GM12878 (cell line): ENCODE measurements at regions not wholly inside any gene's neighbourhood (a gene's known extent, or its start where the extent isn't known, plus 50 kb on each side); places are given as distances from the start of the nearest gene placed in this dataset.

Source experiments
- ATAC-seq: fragments of 200-7000 bp; cut with Tn5 transposase; 3 replicates; pipeline ENCODE4 v1.9.1; 2020; ENCODE audit warnings: mild to moderate bottlenecking, moderate library complexity
- BruUV-seq: library from RNA; stranded (reverse); fragments of 400-500 nt; replicated peaks from 2 replicates; lab custom pipeline; 2021; lab: Mats Ljungman, UMichigan
- CTCF ChIA-PET: fragments of 300-600 bp; sonication (Branson Sonifier 250); formaldehyde crosslinking; extraction: SDS; loops from one replicate; lab custom pipeline; 2021; ENCODE audit warnings: inconsistent platforms; lab: Yijun Ruan, JAX
- POLR2A ChIA-PET: fragments of 350-600 bp; formaldehyde crosslinking; extraction: SDS; loops from one replicate; lab custom pipeline; 2021; ENCODE audit warnings: inconsistent platforms; lab: Charles Lee
- RAD21 ChIA-PET: fragments of 300-600 bp; sonication (Branson Sonifier 250); formaldehyde crosslinking; loops from one replicate; lab custom pipeline; 2023; ENCODE audit warnings: antibody characterized with exemption; ENCODE audit not compliant: unreplicated experiment; lab: Charles Lee
- SMC1A ChIA-PET: fragments of 300-600 bp; sonication (Branson Sonifier 250); formaldehyde crosslinking; loops from one replicate; lab custom pipeline; 2023; ENCODE audit not compliant: unreplicated experiment, uncharacterized antibody; lab: Charles Lee
- DNase-seq: peaks from one replicate; pipeline ENCODE4 v3.0.0-alpha.2; 2011; ENCODE audit warnings: low read depth, low spot score
- FAIRE-seq: peaks from 3 replicates; lab custom pipeline; 2011; peaks lifted over from hg19 to GRCh38; lab: Jason Lieb, UNC
- H2AFZ ChIP-seq: 2 replicates; pipeline ENCODE4 v1.6.0; 2011; ENCODE audit warnings: low read depth, low read length, control low read depth; ENCODE audit not compliant: control insufficient read depth
- H3K27ac ChIP-seq: 2 replicates; pipeline ENCODE4 v1.5.1; 2011; ENCODE audit warnings: control low read depth; ENCODE audit not compliant: control insufficient read depth, insufficient read depth
- H3K27me3 ChIP-seq, 2 experiments: replicated peaks in 1 of 2; 2 replicates each; pipeline versions ENCODE4 v1.6.0 to v1.6.1; 2011; ENCODE audit warnings: low read length in 1 of 2; ENCODE audit not compliant: control insufficient read depth in 2 of 2, insufficient read depth in 2 of 2
- H3K36me3 ChIP-seq, 2 experiments: 2 replicates each; pipeline ENCODE4 v1.5.1; 2011; ENCODE audit warnings: low read length in 1 of 2; ENCODE audit not compliant: control insufficient read depth in 2 of 2, insufficient read depth in 2 of 2
- H3K4me1 ChIP-seq: 2 replicates; pipeline ENCODE4 v1.6.1; 2011; ENCODE audit warnings: mild to moderate bottlenecking, low read length, moderate library complexity, mixed read lengths; ENCODE audit not compliant: control insufficient read depth, insufficient read depth
- H3K4me2 ChIP-seq: 2 replicates; pipeline ENCODE4 v1.6.0; 2011; ENCODE audit warnings: control low read depth; ENCODE audit not compliant: control insufficient read depth, insufficient read depth
- H3K4me3 ChIP-seq: fragments of 200-600 bp; sonication (generic); 2 replicates; pipeline ENCODE4 v1.5.1; 2016
- H3K79me2 ChIP-seq: 2 replicates; pipeline ENCODE4 v1.6.0; 2011; ENCODE audit warnings: low read length; ENCODE audit not compliant: control insufficient read depth, insufficient read depth
- H3K9ac ChIP-seq: 2 replicates; pipeline ENCODE4 v1.8.0; 2011; ENCODE audit warnings: low read length, control low read depth, mixed read lengths; ENCODE audit not compliant: control insufficient read depth, insufficient read depth
- H3K9me3 ChIP-seq: replicated peaks from 3 replicates; pipeline ENCODE4 v1.5.1; 2011; ENCODE audit warnings: mild to moderate bottlenecking, low read length; ENCODE audit not compliant: control insufficient read depth, insufficient read depth
- H4K20me1 ChIP-seq: 2 replicates; pipeline ENCODE4 v1.6.0; 2011; ENCODE audit not compliant: control insufficient read depth, insufficient read depth
- CHD2 ChIP-seq: IDR thresholded peaks from 2 replicates; pipeline ENCODE4 v1.6.1; 2011; ENCODE audit warnings: low read depth, low read length, improper control_type of control experiment, borderline replicate concordance
- CHD4 ChIP-seq: fragments of 200-600 bp; sonication (generic); IDR thresholded peaks from 2 replicates; pipeline ENCODE4 v1.6.1; 2016; ENCODE audit warnings: mild to moderate bottlenecking
- HDAC2 ChIP-seq: fragments of 200-600 bp; sonication (generic); IDR thresholded peaks from 2 replicates; pipeline ENCODE4 v1.6.1; 2017
- KLF5 ChIP-seq: fragments of 450-650 bp; IDR thresholded peaks from 2 replicates; pipeline ENCODE4 v1.6.1; 2014; ENCODE audit warnings: mild to moderate bottlenecking; ENCODE audit not compliant: partially characterized antibody
- NR2F1 ChIP-seq: fragments of 450-650 bp; conservative IDR thresholded peaks from 2 replicates; pipeline ENCODE4 v1.6.1; 2017; ENCODE audit warnings: mild to moderate bottlenecking
- PKNOX1 ChIP-seq: fragments of 450-650 bp; IDR thresholded peaks from 2 replicates; pipeline ENCODE4 v1.6.1; 2016; ENCODE audit warnings: mild to moderate bottlenecking
- PML ChIP-seq: IDR thresholded peaks from 2 replicates; pipeline ENCODE4 v1.6.1; 2012; ENCODE audit warnings: low read length, inconsistent platforms
- POLR2A ChIP-seq: IDR thresholded peaks from 2 replicates; pipeline ENCODE4 v1.6.1; 2011; ENCODE audit warnings: low read depth, mild to moderate bottlenecking, low read length
- RUNX3 ChIP-seq: IDR thresholded peaks from 2 replicates; pipeline ENCODE4 v1.6.1; 2012; ENCODE audit warnings: low read length, inconsistent platforms
- SMC3 ChIP-seq: IDR thresholded peaks from 2 replicates; pipeline ENCODE4 v1.6.1; 2011; ENCODE audit warnings: low read length, improper control_type of control experiment, borderline replicate concordance
- SRF ChIP-seq, 2 experiments: IDR thresholded peaks; 2 replicates each; pipeline ENCODE4 v1.6.1; 2011; ENCODE audit warnings: low read depth in 2 of 2, low read length in 2 of 2, mild to moderate bottlenecking in 1 of 2, moderate library complexity in 1 of 2
- TCF12 ChIP-seq: IDR thresholded peaks from 2 replicates; pipeline ENCODE4 v1.6.1; 2011; ENCODE audit warnings: low read depth, mild to moderate bottlenecking, low read length
- WRNIP1 ChIP-seq: IDR thresholded peaks from 2 replicates; pipeline ENCODE4 v1.6.1; 2011; ENCODE audit warnings: low read depth, low read length, improper control_type of control experiment, borderline replicate concordance
- ZBTB11 ChIP-seq: fragments of 450-650 bp; formaldehyde crosslinking; IDR thresholded peaks from 2 replicates; pipeline ENCODE4 v1.5.0; 2022; ENCODE audit warnings: mild to moderate bottlenecking, missing genetic modification characterization
- ZNF24 ChIP-seq: fragments of 450-650 bp; IDR thresholded peaks from 2 replicates; pipeline ENCODE4 v1.6.1; 2017; ENCODE audit warnings: antibody characterized with exemption, mild to moderate bottlenecking
- ZNF592 ChIP-seq: fragments of 450-650 bp; IDR thresholded peaks from 2 replicates; pipeline ENCODE4 v1.6.1; 2017; ENCODE audit warnings: mild to moderate bottlenecking, moderate library complexity
- WGBS: methylation state at CpG from one replicate; pipeline ENCODE4 v1.1.6; 2016; ENCODE audit warnings: low lambda C conversion rate; ENCODE audit not compliant: insufficient replicate concordance, insufficient coverage; ENCODE audit errors: missing lambda C conversion rate; 5-methylcytosine and 5-hydroxymethylcytosine counted together
- in situ Hi-C: fragments of 300-500 bp; cut with MboI; formaldehyde crosslinking; loops from 9 replicates; pipeline ENCODE4 v1.14.3; 2018; ENCODE audit warnings: mixed read lengths
- intact Hi-C: fragments of 100-400 bp; cut with micrococcal nuclease; formaldehyde crosslinking; loops from one replicate; pipeline ENCODE4 v1.14.2; 2022; ENCODE audit not compliant: unreplicated experiment

GRCh38 chr10:53284615-53285182 is 512.1 kb upstream of the MBL2 start:
- Histone ChIP-seq H3K27ac (no peak overlapping the region), H3K27me3 (no peaks in the 10 kb centered on the region), H3K9me3 (no peaks in the 10 kb centered on the region), H3K4me3 (no peak overlapping the region), H3K4me1 (no peaks in the 10 kb centered on the region), H3K4me2 (no peak overlapping the region), H2AFZ (no peak overlapping the region), H3K79me2 (no peaks in the 10 kb centered on the region), H3K36me3 (no peaks in the 10 kb centered on the region), H3K9ac (no peak overlapping the region), H4K20me1 (no peaks in the 10 kb centered on the region)
- BruUV-seq: no TSS peak
- SMC1A ChIA-PET: no interaction called here
- TF ChIP-seq SMC3 (no peak), HDAC2 (no peak), PML (no peak), SRF (IDR thresholded peaks at IDR 0.05; ENCODE audit: low read depth in 2 of 2, low read length in 2 of 2) (no peak), POLR2A (no peak), KLF5 (no peak), ZNF592 (no peak), ZBTB11 (CRISPR knock-in tag) (no peak), ZNF24 (no peak), CHD2 (no peak), CHD4 (no peak), WRNIP1 (no peak), TCF12 (no peak), NR2F1 (no peak), PKNOX1 (no peak), RUNX3 (no peak)
- in situ Hi-C loops (no loop called here), intact Hi-C loops (no loop called here)
- CTCF ChIA-PET: interaction anchor here (0.9 to 2.1 kb wide), 2 partner anchors 11 to 333 kb away, joined by 3 to 6 read pairs; no protein-coding TSS in a partner anchor
- WGBS: 17% methylated on average over 4 of the region's 4 CpGs
- no peak for ATAC-seq
- POLR2A ChIA-PET: no interaction called here
- RAD21 ChIA-PET: no interaction called here
- DNase-seq: no peak
- FAIRE-seq: no peak
